ENCODE measurements at regions not wholly inside any gene's neighbourhood (a gene's known extent, or its start where the extent isn't known, plus 50 kb on each side); places are given as distances from the start of the nearest gene placed in this dataset.

- no peak overlapping the region for H2AFZ ChIP-seq (ENCODE audit: low read length)
- no peaks in the 10 kb centered on the region for H3K79me2 ChIP-seq (ENCODE audit: insufficient read depth, low read depth, low read length)
- no peak for DNase-seq (ENCODE audit: low spot score)
- no TSS peak for BruUV-seq (replicated peaks)
- POLR2A ChIA-PET, result interaction anchor here (0.6 kb wide), 1 partner anchor 1815 kb away, joined by 3 read pairs; no protein-coding TSS in a partner anchor
- H3K27ac ChIP-seq (ENCODE audit: low read depth, low read length, poor library complexity, severe bottlenecking), result no peak overlapping the region
- H4K20me1 ChIP-seq (ENCODE audit: insufficient read depth, low read length), result no peaks in the 10 kb centered on the region
- TF ChIP-seq CTCF (conservative IDR thresholded peaks at IDR 0.05; ENCODE audit: low read length) (no peak), EZH2phosphoT487 (IDR thresholded peaks at IDR 0.05; ENCODE audit: borderline replicate concordance, low read depth, low read length) (no peak)
- intact Hi-C loops (cut with micrococcal nuclease; ENCODE audit: unreplicated experiment), result no loop called here
- H3K9me2 ChIP-seq (ENCODE audit: insufficient read depth, low read length), result no peaks in the 10 kb centered on the region
- CTCF ChIA-PET (ENCODE audit: unreplicated experiment), result no interaction called here
- H3K4me1 ChIP-seq (ENCODE audit: insufficient read depth, low read length, poor library complexity, severe bottlenecking), result no peaks in the 10 kb centered on the region
- no peak overlapping the region for H3K4me3 ChIP-seq (ENCODE audit: low read depth, low read length, poor library complexity, severe bottlenecking)
- no peak overlapping the region for H3K4me2 ChIP-seq (ENCODE audit: low read length)
- no peaks in the 10 kb centered on the region for H3K9me3 ChIP-seq (ENCODE audit: low read length)
- no peaks in the 10 kb centered on the region for H3K36me3 ChIP-seq (ENCODE audit: insufficient read depth, low read length)
Measured at GRCh38 chr9:13378154-13378553, 98.7 kb upstream of the MPDZ start.

- Histone ChIP-seq H3K9me2 (ENCODE audit: insufficient read depth, low read length) (no peaks in the 10 kb centered on the region), H3K27ac (ENCODE audit: low read depth, low read length, poor library complexity, severe bottlenecking) (no peak overlapping the region), H3K4me1 (ENCODE audit: insufficient read depth, low read length, poor library complexity, severe bottlenecking) (no peaks in the 10 kb centered on the region), H3K4me2 (ENCODE audit: low read length) (no peak overlapping the region), H2AFZ (ENCODE audit: low read length) (no peak overlapping the region), H3K4me3 (ENCODE audit: low read depth, low read length, poor library complexity, severe bottlenecking) (no peak overlapping the region), H3K36me3 (ENCODE audit: insufficient read depth, low read length) (no peaks in the 10 kb centered on the region), H4K20me1 (ENCODE audit: insufficient read depth, low read length) (no peaks in the 10 kb centered on the region), H3K79me2 (ENCODE audit: insufficient read depth, low read depth, low read length) (no peaks in the 10 kb centered on the region), H3K9me3 (ENCODE audit: low read length) (no peaks in the 10 kb centered on the region)
- no TSS peak for BruUV-seq (replicated peaks)
- POLR2A ChIA-PET, result no interaction called here
- intact Hi-C loops (cut with micrococcal nuclease; ENCODE audit: unreplicated experiment), result no loop called here
- no peak for TF ChIP-seq CTCF (conservative IDR thresholded peaks at IDR 0.05; ENCODE audit: low read length)
- TF ChIP-seq EZH2phosphoT487 (IDR thresholded peaks at IDR 0.05; ENCODE audit: borderline replicate concordance, low read depth, low read length), result no peak
- DNase-seq (ENCODE audit: low spot score), result no peak
- CTCF ChIA-PET (ENCODE audit: unreplicated experiment), result no interaction called here
Measured at GRCh38 chr9:13377171-13377925, 97.9 kb upstream of the MPDZ start.

GRCh38 chr9:13372510-13372909 lies 93.0 kb upstream of the MPDZ start:
- Histone ChIP-seq H3K9me2 (ENCODE audit: insufficient read depth, low read length) (no peaks in the 10 kb centered on the region), H3K4me3 (ENCODE audit: low read depth, low read length, poor library complexity, severe bottlenecking) (no peak overlapping the region), H3K36me3 (ENCODE audit: insufficient read depth, low read length) (no peaks in the 10 kb centered on the region), H2AFZ (ENCODE audit: low read length) (no peak overlapping the region), H4K20me1 (ENCODE audit: insufficient read depth, low read length) (no peaks in the 10 kb centered on the region), H3K4me2 (ENCODE audit: low read length) (no peak overlapping the region), H3K27ac (ENCODE audit: low read depth, low read length, poor library complexity, severe bottlenecking) (no peak overlapping the region), H3K79me2 (ENCODE audit: insufficient read depth, low read depth, low read length) (no peaks in the 10 kb centered on the region), H3K9me3 (ENCODE audit: low read length) (no peaks in the 10 kb centered on the region), H3K4me1 (ENCODE audit: insufficient read depth, low read length, poor library complexity, severe bottlenecking) (no peaks in the 10 kb centered on the region)
- no peak for TF ChIP-seq CTCF (conservative IDR thresholded peaks at IDR 0.05; ENCODE audit: low read length)
- no peak for TF ChIP-seq EZH2phosphoT487 (IDR thresholded peaks at IDR 0.05; ENCODE audit: borderline replicate concordance, low read depth, low read length)
- intact Hi-C loops (cut with micrococcal nuclease; ENCODE audit: unreplicated experiment), result no loop called here
- ChIA-PET POLR2A (interaction anchor here (0.7 kb wide), 3 partner anchors 32 to 1316 kb away, joined by 3 read pairs; no protein-coding TSS in a partner anchor), CTCF (ENCODE audit: unreplicated experiment) (no interaction called here)
- BruUV-seq (replicated peaks), result no TSS peak
- DNase-seq (ENCODE audit: low spot score), result no peak

All from OCI-LY7 (cell line).